Kidney epithelial cell (primary cell): ENCODE measurements at regions not wholly inside any gene's neighbourhood (a gene's known extent, or its start where the extent isn't known, plus 50 kb on each side); places are given as distances from the start of the nearest gene placed in this dataset.

Source experiments
- DNase-seq: peaks from one replicate; pipeline ENCODE4 v3.0.0-alpha.2; 2010; ENCODE audit warnings: low read depth
- H3K27me3 ChIP-seq: 2 replicates; pipeline ENCODE4 v1.6.0; 2011; ENCODE audit warnings: low read length; ENCODE audit not compliant: control insufficient read depth, insufficient read depth
- H3K36me3 ChIP-seq: 2 replicates; pipeline ENCODE4 v1.5.1; 2011; ENCODE audit warnings: low read length; ENCODE audit not compliant: control insufficient read depth, insufficient read depth
- H3K4me3 ChIP-seq: 2 replicates; pipeline ENCODE4 v1.5.1; 2011; ENCODE audit warnings: low read depth, mild to moderate bottlenecking, control low read depth, low read length
- TF ChIP-seq, protein P1 (sequence below): IDR thresholded peaks from 2 replicates; pipeline ENCODE4 v1.5.1; 2011; ENCODE audit warnings: mild to moderate bottlenecking, moderate library complexity, low read length, control low read depth, inconsistent platforms; ENCODE audit not compliant: insufficient read depth, poor library complexity, severe bottlenecking

DNA sequence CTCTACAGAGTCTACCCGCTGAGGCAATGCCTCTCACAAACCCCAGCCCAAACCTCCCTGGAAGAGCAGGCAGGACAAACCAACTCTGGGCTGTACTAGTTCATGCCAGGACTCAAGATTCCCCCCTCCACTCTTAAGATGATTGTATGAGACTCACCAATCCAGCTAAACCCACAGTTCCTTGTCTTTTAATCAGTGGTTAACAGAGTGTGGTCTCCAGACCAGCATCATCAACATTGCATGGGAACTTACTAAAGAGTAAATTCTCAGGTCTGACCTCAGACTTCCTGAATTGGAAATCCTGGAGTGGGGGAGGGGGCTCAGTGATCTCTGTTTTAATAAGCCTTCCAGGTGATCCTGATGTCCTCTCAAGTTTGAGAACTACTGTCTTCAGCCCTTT lies 240.9 kb downstream of the GAS1 start:
- TF ChIP-seq, protein P1, sequence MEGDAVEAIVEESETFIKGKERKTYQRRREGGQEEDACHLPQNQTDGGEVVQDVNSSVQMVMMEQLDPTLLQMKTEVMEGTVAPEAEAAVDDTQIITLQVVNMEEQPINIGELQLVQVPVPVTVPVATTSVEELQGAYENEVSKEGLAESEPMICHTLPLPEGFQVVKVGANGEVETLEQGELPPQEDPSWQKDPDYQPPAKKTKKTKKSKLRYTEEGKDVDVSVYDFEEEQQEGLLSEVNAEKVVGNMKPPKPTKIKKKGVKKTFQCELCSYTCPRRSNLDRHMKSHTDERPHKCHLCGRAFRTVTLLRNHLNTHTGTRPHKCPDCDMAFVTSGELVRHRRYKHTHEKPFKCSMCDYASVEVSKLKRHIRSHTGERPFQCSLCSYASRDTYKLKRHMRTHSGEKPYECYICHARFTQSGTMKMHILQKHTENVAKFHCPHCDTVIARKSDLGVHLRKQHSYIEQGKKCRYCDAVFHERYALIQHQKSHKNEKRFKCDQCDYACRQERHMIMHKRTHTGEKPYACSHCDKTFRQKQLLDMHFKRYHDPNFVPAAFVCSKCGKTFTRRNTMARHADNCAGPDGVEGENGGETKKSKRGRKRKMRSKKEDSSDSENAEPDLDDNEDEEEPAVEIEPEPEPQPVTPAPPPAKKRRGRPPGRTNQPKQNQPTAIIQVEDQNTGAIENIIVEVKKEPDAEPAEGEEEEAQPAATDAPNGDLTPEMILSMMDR = no peak
- no peak overlapping the region for H3K4me3 ChIP-seq
- peak; percentile 56 for DNase-seq
- H3K36me3 ChIP-seq = no peaks in the 10 kb centered on the region
- no peaks in the 10 kb centered on the region for H3K27me3 ChIP-seq

DNA sequence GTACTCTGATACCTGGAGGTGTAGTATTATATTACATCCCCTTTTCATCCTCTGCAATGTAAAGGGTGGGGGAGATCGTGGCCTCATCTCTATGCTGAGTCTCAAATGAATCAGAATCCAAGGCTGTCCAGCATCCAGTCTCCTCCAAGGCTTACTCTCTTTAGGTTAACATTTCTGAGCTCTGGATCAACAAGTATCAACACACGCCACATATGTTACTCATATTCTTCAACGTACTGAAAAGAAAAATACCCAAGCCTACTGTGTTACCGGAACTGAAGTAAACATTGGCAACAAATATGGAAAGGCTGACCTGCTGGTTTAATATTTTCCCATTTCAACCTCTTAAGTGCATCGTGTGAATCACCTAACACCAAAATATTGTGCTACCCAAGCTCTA lies 241.8 kb downstream of the GAS1 start:
- Histone ChIP-seq H3K36me3 (no peaks in the 10 kb centered on the region), H3K27me3 (no peaks in the 10 kb centered on the region), H3K4me3 (no peak overlapping the region)
- TF ChIP-seq, protein P1 = no peak
- no peak for DNase-seq

DNA sequence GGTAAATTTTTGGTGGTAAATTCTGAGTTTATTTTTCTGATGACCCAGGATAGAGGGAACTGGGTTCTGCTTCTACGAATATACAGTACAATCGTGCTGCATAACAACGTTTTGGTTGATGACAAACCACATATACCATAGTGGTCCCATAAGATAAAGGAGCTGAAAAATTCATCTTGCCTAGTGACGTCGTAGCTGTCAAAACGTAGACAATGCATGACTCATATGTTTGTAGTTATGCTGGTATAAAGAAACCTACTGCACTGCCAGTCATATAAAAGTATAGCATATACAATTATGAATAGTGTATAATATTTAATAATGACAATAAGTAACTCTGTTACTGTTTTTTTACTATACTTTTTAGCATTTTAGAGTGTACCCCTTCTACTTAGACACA lies 244.0 kb downstream of the GAS1 start:
- no peak for DNase-seq
- H3K27me3 ChIP-seq = no peaks in the 10 kb centered on the region
- no peaks in the 10 kb centered on the region for H3K36me3 ChIP-seq
- TF ChIP-seq, protein P1 = no peak
- H3K4me3 ChIP-seq = no peak overlapping the region

DNA sequence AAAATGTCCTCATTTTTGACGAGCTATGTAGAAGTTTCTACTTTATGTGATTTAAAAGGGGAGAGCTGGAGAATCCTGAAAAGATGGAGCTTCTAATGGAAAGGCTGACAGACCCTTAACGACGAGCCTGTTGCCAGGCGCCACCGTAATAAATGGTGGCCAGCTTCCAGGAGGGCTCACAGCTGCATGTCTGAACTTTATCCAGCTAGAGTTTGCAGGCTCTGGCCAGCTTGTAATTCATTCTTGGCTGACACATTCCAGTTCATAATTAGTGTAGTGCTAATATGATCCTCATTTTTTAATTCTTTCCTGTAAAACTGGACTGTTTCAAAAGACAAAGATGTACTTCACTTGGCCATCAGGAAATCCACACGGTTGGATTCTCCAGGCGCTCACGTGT lies 246.7 kb downstream of the GAS1 start:
- H3K4me3 ChIP-seq = no peak overlapping the region
- H3K27me3 ChIP-seq = no peaks in the 10 kb centered on the region
- H3K36me3 ChIP-seq = no peaks in the 10 kb centered on the region
- no peak for DNase-seq
- TF ChIP-seq, protein P1 = no peak

DNA sequence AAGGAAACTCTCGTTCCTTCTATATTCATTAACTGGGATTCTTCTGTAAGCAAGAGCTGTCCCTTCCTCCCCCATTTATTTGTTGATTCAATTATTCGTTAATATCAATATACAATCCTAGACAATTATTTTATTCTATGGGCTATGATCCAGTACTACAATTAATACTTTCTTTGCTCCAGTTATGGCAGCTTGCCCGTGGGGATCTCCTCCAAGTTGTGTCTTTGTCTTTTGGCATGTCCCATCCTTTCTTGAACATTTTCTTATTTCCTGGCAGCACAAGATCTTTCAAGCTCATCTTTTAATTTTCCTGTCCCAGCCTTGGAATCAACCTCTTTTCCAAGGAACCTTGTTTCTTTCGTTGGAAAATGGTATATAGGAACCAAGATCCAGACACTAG lies 249.3 kb downstream of the GAS1 start:
- Histone ChIP-seq H3K4me3 (no peak overlapping the region), H3K36me3 (no peaks in the 10 kb centered on the region), H3K27me3 (no peaks in the 10 kb centered on the region)
- TF ChIP-seq, protein P1 = no peak
- no peak for DNase-seq

DNA sequence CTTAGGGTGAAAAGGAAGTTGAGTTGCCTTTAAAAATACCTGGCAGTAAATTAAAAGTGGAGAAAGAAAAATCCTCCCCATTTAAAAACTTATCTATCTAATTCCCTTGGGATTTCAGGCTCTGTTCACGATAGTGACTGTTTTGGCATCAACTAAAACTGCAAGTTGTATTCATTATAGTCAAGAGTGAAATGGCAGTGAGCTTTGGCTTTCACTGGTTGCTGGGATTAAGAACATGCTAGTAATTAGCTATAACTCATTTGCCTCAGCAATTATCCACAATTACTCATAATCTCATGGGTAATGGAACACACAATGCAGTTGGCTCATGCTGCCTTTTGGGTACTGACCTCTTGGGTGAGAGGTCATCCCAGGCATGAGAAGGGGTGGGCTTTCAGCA lies 250.1 kb downstream of the GAS1 start:
- TF ChIP-seq, protein P1 = no peak
- no peaks in the 10 kb centered on the region for H3K27me3 ChIP-seq
- no peaks in the 10 kb centered on the region for H3K36me3 ChIP-seq
- H3K4me3 ChIP-seq = no peak overlapping the region
- DNase-seq = no peak
